Activated gamma-delta T cell treated with Interleukin-2 at 50 U/mL for 16 hours (primary cell): ENCODE measurements at regions not wholly inside any gene's neighbourhood (a gene's known extent, or its start where the extent isn't known, plus 50 kb on each side); places are given as distances from the start of the nearest gene placed in this dataset.
"Not testable (repeated sequence)": the region's sequence is repeated elsewhere in the genome, so short reads cannot be mapped to it uniquely, and the experiment has no call there.

ENCODE experiments used
- DNase-seq: peaks from one replicate; pipeline ENCODE4 v3.0.0-alpha.2; 2020

- DNase-seq, result no peak
Observed at GRCh38 chr11:25775603-25776002, 556.3 kb upstream of the ANO3 start.

GRCh38 chr11:25776238-25776637 is 555.7 kb upstream of the ANO3 start:
- no peak for DNase-seq

DNA sequence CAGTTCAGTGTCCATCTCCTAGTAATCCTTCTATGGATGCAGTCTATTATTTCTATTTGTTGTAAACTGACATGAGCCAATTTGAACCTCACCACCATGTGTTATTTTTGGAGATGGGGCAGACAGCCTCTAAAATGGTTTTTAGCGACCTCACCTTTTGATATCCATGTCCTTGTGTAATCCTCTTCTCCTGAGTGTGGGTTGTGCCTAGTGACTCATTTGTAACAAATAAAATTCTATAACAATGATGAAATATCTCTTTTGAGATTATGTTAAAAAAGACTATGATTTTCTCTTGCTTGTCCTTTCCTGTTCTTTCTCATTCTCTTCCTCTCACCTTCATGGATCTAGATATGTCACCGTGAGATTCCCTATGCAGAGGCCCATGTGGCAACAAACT is 554.6 kb upstream of the ANO3 start:
- no peak for DNase-seq

DNA sequence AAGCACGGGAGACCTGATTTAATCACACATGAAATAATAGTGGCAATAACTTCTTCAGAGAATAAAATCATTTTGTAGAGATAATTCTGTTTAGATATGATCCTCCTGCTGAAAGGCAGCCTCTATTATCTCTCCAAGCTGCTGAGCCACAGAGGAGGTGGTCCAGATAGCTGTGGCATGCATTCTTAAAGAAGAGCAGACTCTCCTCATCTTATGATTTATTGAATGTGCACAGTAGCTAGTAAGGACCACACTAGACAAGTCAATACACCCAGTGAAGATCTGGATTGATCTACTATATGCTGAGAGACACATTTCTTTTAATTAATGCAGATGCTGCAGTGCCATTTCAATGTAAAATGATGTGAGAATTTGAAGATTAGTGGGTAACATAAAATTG is 552.9 kb upstream of the ANO3 start:
- DNase-seq, result no peak

- no peak for DNase-seq
Observed at GRCh38 chr11:25787416-25787815, 544.5 kb upstream of the ANO3 start.

GRCh38 chr11:25790396-25790795 is 541.5 kb upstream of the ANO3 start:
- no peak for DNase-seq

GRCh38 chr11:25793637-25794036 is 538.3 kb upstream of the ANO3 start:
- no peak for DNase-seq

DNA sequence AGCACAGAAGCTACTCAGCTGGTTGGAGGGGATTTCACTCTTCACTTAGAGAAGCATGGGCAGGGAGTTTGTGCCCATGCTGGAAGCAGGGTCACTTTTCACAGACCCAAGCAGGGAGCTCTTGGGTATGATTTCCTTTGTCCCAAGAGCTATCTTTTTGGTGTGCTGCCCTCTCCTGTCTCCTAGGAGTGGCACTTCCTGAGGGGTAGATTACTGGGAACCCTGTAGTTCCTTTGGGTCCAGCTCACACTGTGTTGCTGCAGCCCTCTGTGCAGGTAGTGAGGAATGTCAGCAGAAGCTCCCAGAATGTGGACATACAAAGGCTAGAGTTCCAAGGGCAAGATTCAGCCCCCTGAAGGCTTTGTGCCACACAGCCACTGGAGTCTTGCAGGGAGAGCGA is 537.1 kb upstream of the ANO3 start:
- no peak for DNase-seq

DNA sequence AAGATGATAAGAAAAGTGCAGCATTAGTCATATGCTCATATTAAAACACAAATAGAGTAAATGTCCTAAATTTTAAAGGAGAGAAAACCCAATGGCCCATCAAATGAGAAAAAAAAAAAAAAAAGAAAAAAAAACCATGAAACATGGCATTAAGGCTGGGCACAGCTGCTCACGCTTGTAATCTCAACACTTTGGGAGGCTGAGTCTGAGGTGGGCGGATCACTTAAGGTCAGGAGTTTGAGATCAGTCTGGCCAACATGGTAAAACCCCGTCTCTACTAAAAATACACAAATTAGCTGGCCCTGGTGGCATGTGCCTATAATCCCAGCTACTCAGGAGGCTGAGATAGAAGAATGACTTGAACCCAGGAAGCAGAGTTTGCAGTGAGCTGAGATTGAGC is 515.5 kb upstream of the ANO3 start:
- no peak for DNase-seq

DNA sequence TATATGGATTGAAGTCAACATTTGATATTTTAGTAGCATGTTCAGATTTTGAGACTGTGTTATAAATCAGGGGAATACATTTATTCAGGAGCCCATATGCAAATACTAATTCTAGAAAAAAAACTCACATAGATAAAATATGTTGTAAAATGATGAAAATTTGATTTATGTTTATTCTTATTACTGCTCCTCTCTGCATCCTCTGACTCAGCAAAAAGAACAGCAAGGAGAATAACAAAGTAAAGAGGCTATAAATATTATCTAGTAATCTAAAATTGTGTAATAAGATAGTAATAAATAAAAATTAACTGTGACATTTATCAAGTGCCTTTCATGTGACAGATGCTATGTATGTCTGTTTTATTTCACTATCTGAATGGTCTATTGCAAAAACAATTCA is 507.2 kb upstream of the ANO3 start:
- no peak for DNase-seq

- not testable (repeated sequence) for DNase-seq
Observed at GRCh38 chr11:25831485-25831884, 500.4 kb upstream of the ANO3 start.

DNA sequence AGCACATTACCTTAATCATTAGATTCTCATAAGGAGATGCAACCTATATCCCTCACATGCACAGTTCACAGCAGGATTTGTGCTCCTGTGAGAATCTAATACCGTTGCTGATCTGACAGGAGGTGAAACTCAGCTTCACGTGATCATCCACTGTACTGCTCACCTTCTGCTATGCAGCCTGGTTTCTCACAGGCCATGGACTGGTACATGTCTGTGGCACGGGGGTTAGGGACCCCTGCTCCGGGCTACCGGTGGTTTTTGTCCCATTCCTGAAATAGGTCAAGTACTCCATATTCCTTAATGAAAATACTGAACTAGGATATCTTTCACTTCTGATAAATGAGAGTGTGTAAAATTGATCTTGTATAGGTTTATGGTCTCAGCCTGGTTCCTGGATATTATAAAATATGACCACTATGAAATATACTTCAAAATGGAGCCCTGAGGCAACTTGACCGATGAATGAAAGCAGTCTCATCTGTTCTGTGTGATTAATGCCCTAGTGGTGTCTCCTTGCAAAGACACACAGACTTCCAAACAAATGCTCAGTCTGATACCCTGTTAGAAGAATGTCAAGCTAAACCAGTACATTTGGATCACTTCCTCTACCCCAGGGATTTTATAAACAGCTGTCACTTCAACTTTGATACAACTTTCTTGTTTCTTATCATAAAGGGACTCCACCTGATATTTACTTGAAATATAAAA is 492.9 kb upstream of the ANO3 start:
- no peak for DNase-seq

DNA sequence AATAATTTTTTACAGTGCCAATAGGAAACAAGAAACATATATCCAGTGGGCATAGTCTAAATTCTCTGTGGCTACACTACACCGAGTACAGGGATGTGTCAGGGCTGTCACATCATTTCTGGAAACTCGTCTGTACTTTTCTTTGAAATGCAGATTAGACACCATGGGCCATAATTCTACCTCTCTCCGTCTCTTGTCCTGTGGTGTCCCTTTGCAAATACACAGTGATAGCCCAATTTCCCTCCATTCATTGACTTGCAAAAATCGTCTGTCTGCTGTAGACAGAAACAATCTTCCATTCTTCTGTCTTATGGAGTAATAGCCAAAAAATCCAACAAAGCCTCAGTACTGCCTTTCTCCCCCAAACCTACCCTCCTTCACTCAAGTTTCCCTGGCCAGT is 487.1 kb upstream of the ANO3 start:
- DNase-seq, result no peak

DNA sequence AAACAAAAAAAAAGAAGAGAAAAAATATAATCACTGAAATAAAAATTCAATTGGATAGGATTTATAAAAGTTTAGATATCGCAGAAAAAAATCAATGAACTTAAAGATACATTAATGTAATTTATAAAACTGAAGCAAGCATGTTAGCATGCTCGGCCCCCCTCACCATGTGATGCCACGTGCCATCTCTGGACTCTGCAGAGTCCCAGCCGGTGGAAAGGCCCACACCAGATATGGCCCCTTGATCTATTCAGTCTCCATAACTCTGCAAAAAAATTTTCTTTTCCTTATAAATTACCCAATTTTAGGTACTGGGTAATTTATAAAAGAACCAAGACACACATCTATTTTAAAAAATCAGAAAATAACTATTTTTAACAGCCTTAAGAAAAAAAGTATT is 476.0 kb upstream of the ANO3 start:
- no peak for DNase-seq

DNA sequence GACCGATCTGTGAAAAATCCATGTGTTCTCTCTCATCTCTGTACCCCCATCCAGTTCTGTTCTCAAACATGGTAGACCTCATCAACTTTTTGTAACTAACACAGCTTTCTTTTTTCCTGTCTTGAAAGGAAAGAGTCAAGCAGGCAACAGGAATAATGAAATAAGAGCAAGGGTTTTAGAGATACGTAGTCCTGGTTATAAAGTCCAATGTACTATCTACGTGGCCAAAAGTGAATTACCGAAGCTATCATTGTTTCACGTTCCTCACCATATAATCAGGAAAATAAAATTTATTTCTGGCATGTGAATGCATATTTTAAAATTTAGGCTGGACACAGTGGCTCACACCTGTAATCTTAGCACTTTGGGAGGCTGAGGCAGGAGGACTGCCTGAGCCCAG is 472.2 kb upstream of the ANO3 start:
- no peak for DNase-seq

DNA sequence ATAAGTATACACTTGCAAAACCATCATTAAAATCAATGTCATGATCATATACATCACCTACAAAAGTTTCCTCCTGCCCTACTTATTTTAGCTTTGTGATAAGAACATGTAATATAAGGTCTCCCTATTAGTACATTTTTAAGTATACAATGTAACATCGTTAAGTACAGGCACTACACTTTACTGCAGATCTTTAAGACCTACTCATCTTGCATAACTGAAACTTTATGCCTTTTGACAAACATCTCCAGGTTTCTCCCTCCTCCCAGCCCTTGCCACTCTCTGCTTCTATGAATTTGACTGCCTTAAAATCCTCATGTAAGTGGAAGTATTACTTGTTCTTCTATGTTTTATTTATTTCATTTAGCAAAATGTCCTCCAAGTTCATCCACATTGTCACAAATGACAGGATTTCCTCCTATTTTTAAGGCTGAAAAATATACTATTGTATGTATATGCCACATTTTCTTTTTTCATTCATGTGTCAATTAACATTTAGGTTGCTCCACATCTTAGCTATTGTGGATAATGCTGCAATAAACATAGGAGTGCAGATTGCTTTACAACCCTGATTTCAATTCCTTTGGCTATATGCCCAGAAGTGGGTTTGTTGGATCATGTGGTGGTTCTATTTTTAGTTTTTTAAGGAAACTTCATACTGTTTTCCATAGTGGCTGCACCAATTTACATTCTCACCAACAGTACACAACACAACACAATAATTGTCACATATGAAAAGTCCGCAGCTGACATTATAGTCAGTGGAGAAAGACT is 471.1 kb upstream of the ANO3 start:
- DNase-seq, result no peak

- DNase-seq, result no peak
Observed at GRCh38 chr11:25862159-25862558, 469.8 kb upstream of the ANO3 start.

DNA sequence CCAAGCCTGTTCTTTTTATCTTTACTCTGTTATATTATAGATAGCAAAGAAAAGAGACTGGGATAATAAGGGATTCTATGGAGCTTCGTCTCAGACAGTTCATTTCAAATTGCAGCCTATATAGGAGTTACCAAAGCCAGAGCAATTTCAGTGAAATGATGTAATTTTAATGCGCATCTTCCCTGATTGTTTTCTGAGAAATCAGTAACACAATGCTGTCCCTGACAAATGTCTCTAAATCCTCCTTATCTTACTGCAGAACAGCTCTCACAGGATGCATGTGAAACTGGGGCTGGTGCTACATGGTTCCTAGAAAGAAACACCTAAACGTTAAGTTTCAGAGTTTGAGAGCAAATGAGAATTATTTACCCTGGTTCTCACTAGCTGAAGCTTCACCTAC is 467.9 kb upstream of the ANO3 start:
- DNase-seq, result no peak

DNA sequence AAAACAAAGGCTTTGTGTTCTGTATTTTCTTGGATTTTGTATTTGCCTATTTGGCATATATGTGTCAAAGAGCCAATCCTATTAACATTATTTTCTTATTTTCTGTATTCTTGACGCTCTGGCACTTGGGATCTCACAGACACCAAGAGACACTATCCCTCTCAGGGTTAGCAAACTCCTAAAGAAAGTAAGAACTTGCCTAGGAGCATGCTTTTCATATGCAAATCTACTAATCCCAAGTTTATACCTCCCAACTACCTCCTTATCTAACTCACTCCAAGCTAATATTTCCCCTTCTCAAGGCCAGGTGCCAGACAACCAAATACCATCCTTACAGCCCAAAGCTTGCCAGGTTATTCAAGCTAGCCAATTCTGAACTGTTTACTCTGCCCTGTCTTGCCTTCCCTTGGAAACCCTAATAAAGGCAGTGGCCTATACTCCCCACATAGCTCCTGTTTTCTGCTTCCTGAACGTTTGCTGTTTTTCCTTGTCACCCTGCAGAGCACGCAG is 455.4 kb upstream of the ANO3 start:
- no peak for DNase-seq

GRCh38 chr11:25886036-25886435 is 445.9 kb upstream of the ANO3 start:
- DNase-seq, result no peak

DNA sequence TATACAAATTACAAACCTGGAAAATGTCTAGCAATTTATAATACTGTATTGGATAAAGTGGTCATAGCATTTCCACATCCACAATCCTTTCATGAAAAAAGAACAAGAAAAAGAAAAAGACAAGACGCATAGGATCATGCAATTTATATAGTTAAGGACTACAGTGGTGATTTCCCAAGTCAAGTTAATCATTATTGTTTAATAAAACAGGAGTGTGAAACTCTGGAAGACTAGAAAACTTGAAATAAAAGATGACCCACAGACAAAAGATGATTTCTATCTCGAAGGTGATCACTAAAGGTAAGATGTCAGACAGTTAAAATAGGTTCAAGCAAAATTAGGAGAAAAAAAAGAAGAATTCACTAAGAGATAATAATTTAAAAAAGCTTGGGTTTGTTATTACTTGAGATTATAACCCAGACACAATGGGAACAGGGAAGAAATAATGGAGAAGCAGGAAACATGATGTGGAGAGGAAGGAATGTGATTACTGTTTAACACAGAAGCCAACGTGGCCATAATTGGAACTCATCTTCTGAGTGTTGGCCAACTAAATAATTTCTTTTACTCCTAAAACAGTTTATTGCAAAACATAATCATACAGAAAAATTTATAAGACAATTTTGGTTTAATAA is 441.2 kb upstream of the ANO3 start:
- DNase-seq, result no peak

GRCh38 chr11:25891960-25892359 is 440.0 kb upstream of the ANO3 start:
- no peak for DNase-seq

DNA sequence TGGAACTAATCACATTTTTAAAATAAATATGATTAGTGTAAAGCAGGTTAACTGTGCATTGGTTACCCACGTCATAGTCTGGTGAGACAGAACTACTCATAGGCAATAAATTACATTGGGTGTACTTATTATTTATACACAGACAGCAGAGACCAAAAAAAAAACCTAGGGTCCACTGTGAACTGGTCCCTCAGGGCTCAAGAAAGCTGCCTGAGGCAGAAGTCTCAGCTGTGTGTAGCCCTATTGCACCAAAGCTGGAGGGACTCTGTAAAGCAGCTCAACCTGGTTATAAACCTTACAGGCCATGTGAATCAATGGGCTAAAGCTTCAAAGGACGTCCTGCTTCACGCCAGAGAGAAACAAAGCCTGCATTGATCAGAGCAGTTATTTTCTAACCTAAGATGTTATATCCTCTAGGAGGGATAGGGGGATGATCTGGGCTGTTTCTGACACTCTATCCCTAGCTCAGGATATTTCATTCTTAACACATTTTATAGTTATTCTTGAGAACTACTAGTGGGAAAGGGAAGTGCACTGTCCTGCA is 432.2 kb upstream of the ANO3 start:
- DNase-seq, result no peak

GRCh38 chr11:25900814-25901213 is 431.1 kb upstream of the ANO3 start:
- DNase-seq, result no peak
